HCT116 (cell line): ENCODE measurements at regions not wholly inside any gene's neighbourhood (a gene's known extent, or its start where the extent isn't known, plus 50 kb on each side); places are given as distances from the start of the nearest gene placed in this dataset.

Experiments used
- ATAC-seq: fragments of 200-7000 bp; cut with Tn5 transposase; 2 replicates; pipeline ENCODE4 v1.9.1; 2020; ENCODE audit warnings: mild to moderate bottlenecking, moderate library complexity
- BruUV-seq: library from RNA; stranded (reverse); fragments of 400-500 nt; replicated peaks from 2 replicates; lab custom pipeline; 2021; lab: Mats Ljungman, UMichigan
- CTCF ChIA-PET: fragments of 300-600 bp; sonication (Branson Sonifier 250); formaldehyde crosslinking; loops from one replicate; lab custom pipeline; 2021; ENCODE audit warnings: antibody characterized with exemption; lab: Charles Lee
- POLR2A ChIA-PET: fragments of 300-600, 350-600 bp; sonication (Branson Sonifier 250); formaldehyde crosslinking; loops from one replicate; lab custom pipeline; 2021; ENCODE audit warnings: antibody characterized with exemption; lab: Charles Lee
- RAD21 ChIA-PET, 2 experiments: fragments of 300-600 bp; sonication (Branson Sonifier 250); formaldehyde crosslinking; loops; one replicate each; lab custom pipeline; 2023; ENCODE audit warnings: low total read pairs in 2 of 2; ENCODE audit not compliant: uncharacterized antibody in 2 of 2, unreplicated experiment in 2 of 2, low non-redundant PET in 1 of 2; lab: Charles Lee
- DNase-seq: peaks from one replicate; pipeline ENCODE4 v3.0.0-alpha.2; 2010; ENCODE audit warnings: low read depth, low spot score
- H2AFZ ChIP-seq: fragments of 200-600 bp; shearing (Covaris generic), sonication (generic); 2 replicates; pipeline ENCODE4 v1.6.1; 2017; ENCODE audit warnings: low read depth, mixed run types, mixed read lengths, antibody characterized with exemption, low read length; ENCODE audit not compliant: poor library complexity, severe bottlenecking
- H3K27ac ChIP-seq: 2 replicates; pipeline ENCODE4 v1.5.1; 2012; ENCODE audit warnings: low read depth, low read length
- H3K27me3 ChIP-seq: fragments of 200-600 bp; sonication (generic); 2 replicates; pipeline ENCODE4 v1.6.1; 2016; ENCODE audit warnings: mixed run types, low read length, mixed read lengths; ENCODE audit not compliant: insufficient read depth
- H3K36me3 ChIP-seq, 2 experiments: fragments of 200-500 bp in 1 of 2; fragments of 200-600 bp in 1 of 2; sonication (Bioruptor generic) in 1 of 2; sonication (generic) in 1 of 2; 2 replicates each; pipeline versions ENCODE4 v1.5.1 to v1.6.1; 2014 to 2016; ENCODE audit warnings: low read length in 2 of 2, inconsistent platforms in 1 of 2, mixed read lengths in 1 of 2, mixed run types in 1 of 2; ENCODE audit not compliant: insufficient read depth in 2 of 2, control insufficient read depth in 1 of 2
- H3K4me1 ChIP-seq, 2 experiments: fragments of 200-600 bp in 1 of 2; sonication (generic) in 1 of 2; 2 replicates each; pipeline versions ENCODE4 v1.5.1 to v1.6.1; 2012 to 2017; ENCODE audit warnings: low read length in 2 of 2, inconsistent platforms in 1 of 2, mild to moderate bottlenecking in 1 of 2, mixed read lengths in 1 of 2, mixed run types in 1 of 2, moderate library complexity in 1 of 2; ENCODE audit not compliant: insufficient read depth in 2 of 2, control insufficient read depth in 1 of 2
- H3K4me2 ChIP-seq: fragments of 200-600 bp; sonication (generic); 2 replicates; pipeline ENCODE4 v1.6.1; 2017; ENCODE audit warnings: mixed run types, low read length, mixed read lengths
- H3K4me3 ChIP-seq, 2 experiments: fragments of 200-600 bp in 1 of 2; sonication (generic) in 1 of 2; replicated peaks in 1 of 2; 2 replicates each; pipeline ENCODE4 v1.5.1; 2011 to 2016; ENCODE audit warnings: low read length in 2 of 2, control low read depth in 1 of 2, low read depth in 1 of 2, mild to moderate bottlenecking in 1 of 2, mixed read lengths in 1 of 2, mixed run types in 1 of 2
- H3K79me2 ChIP-seq: fragments of 200-600 bp; sonication (generic); 2 replicates; pipeline ENCODE4 v1.6.1; 2017; ENCODE audit warnings: mild to moderate bottlenecking, mixed run types, low read length, moderate library complexity, mixed read lengths; ENCODE audit not compliant: insufficient read depth
- H3K9ac ChIP-seq: fragments of 200-600 bp; sonication (generic); 2 replicates; pipeline ENCODE4 v1.6.1; 2016; ENCODE audit warnings: low read length, mixed read lengths
- H3K9me2 ChIP-seq: fragments of 200-600 bp; sonication (generic), shearing (Covaris generic); 2 replicates; pipeline ENCODE4 v1.6.1; 2017; ENCODE audit warnings: mixed run types, mild to moderate bottlenecking, moderate library complexity; ENCODE audit not compliant: insufficient read depth
- H3K9me3 ChIP-seq, 2 experiments: fragments of 200-500 bp in 1 of 2; fragments of 200-600 bp in 1 of 2; sonication (Bioruptor generic) in 1 of 2; sonication (generic) in 1 of 2; 2 replicates each; pipeline ENCODE4 v1.6.1; 2014 to 2017; ENCODE audit warnings: low read length in 2 of 2, mixed read lengths in 2 of 2, inconsistent platforms in 1 of 2, low read depth in 1 of 2, mild to moderate bottlenecking in 1 of 2, mixed run types in 1 of 2, moderate library complexity in 1 of 2; ENCODE audit not compliant: control insufficient read depth in 1 of 2, insufficient read depth in 1 of 2
- H4K20me1 ChIP-seq: fragments of 200-600 bp; sonication (generic), shearing (Covaris generic); 2 replicates; pipeline ENCODE4 v1.6.1; 2017; ENCODE audit warnings: mixed run types, mild to moderate bottlenecking, moderate library complexity; ENCODE audit not compliant: insufficient read depth
- ATF3 ChIP-seq: IDR thresholded peaks from 2 replicates; pipeline ENCODE4 v1.6.1; 2012
- CBX3 ChIP-seq: IDR thresholded peaks from 2 replicates; pipeline ENCODE4 v1.6.1; 2012; ENCODE audit warnings: low read depth
- CEBPB ChIP-seq: IDR thresholded peaks from 2 replicates; pipeline ENCODE4 v1.6.1; 2012; ENCODE audit warnings: low read depth
- CTCF ChIP-seq, 3 experiments: fragments of 200-600 bp in 1 of 3; sonication (generic) in 1 of 3; IDR thresholded peaks in 2 of 3; conservative IDR thresholded peaks in 1 of 3; 2 replicates each; pipeline ENCODE4 v1.5.1; 2012 to 2017; ENCODE audit warnings: low read depth in 2 of 3, low read length in 2 of 3, antibody characterized with exemption in 1 of 3, borderline replicate concordance in 1 of 3, control low read depth in 1 of 3, mild to moderate bottlenecking in 1 of 3, mixed read lengths in 1 of 3, mixed run types in 1 of 3, moderate library complexity in 1 of 3; ENCODE audit not compliant: insufficient read depth in 1 of 3
- ELF1 ChIP-seq: IDR thresholded peaks from 2 replicates; pipeline ENCODE4 v1.6.1; 2012; ENCODE audit warnings: low read depth, borderline replicate concordance
- EZH2 ChIP-seq: fragments of 200-600 bp; sonication (generic); IDR thresholded peaks from 2 replicates; pipeline ENCODE4 v1.6.1; 2017; ENCODE audit warnings: antibody characterized with exemption, mixed run types
- EZH2phosphoT487 ChIP-seq: fragments of 200-600 bp; IDR thresholded peaks from 2 replicates; pipeline ENCODE4 v1.6.1; 2018; ENCODE audit warnings: antibody characterized with exemption, borderline replicate concordance
- JUND ChIP-seq: IDR thresholded peaks from 2 replicates; pipeline ENCODE4 v1.6.1; 2012
- SIN3A ChIP-seq: IDR thresholded peaks from 2 replicates; pipeline ENCODE4 v1.6.1; 2012; ENCODE audit warnings: low read depth
- SP1 ChIP-seq: IDR thresholded peaks from 2 replicates; pipeline ENCODE4 v1.6.1; 2012; ENCODE audit warnings: low read depth
- YY1 ChIP-seq: IDR thresholded peaks from 2 replicates; pipeline ENCODE4 v1.6.1; 2011; ENCODE audit warnings: low read length, low read depth, moderate library complexity, mild to moderate bottlenecking; ENCODE audit not compliant: insufficient replicate concordance; ENCODE audit errors: extremely low read depth
- ZFX ChIP-seq: fragments of 450-650 bp; IDR thresholded peaks from 2 replicates; pipeline ENCODE4 v1.6.1; 2017
- intact Hi-C: fragments of 100-400 bp; cut with micrococcal nuclease; formaldehyde crosslinking; loops from 2 replicates; pipeline ENCODE4 v1.10.0; 2022

- H2AFZ ChIP-seq, result no peak overlapping the region
- DNase-seq (no peak), ATAC-seq (no peak)
- ChIA-PET CTCF (no interaction called here), RAD21 (no interaction called here), POLR2A (interaction anchor here (0.7 kb wide), 1 partner anchor 239 kb away, joined by 4 read pairs; no protein-coding TSS in a partner anchor)
- no peaks in the 10 kb centered on the region for H3K4me1 ChIP-seq
- intact Hi-C loops, result no loop called here
- no peak overlapping the region for H3K4me2 ChIP-seq
- H3K9me3 ChIP-seq, result no peaks in the 10 kb centered on the region
- no peaks in the 10 kb centered on the region for H3K79me2 ChIP-seq
- TF ChIP-seq EZH2phosphoT487 (no peak), SP1 (no peak), CTCF (IDR thresholded peaks at IDR 0.05 in 2 of 3, conservative IDR thresholded peaks at IDR 0.05 in 1 of 3; ENCODE audit: borderline replicate concordance in 1 of 3, insufficient read depth in 1 of 3, low read depth in 2 of 3, low read length in 2 of 3) (no peak), CEBPB (no peak), CBX3 (no peak), EZH2 (no peak), ELF1 (no peak), ATF3 (no peak), YY1 (no peak), ZFX (no peak), JUND (no peak), SIN3A (no peak)
- H3K27me3 ChIP-seq, result no peaks in the 10 kb centered on the region
- no peak overlapping the region for H3K9ac ChIP-seq
- H4K20me1 ChIP-seq, result no peaks in the 10 kb centered on the region
- no peak overlapping the region for H3K27ac ChIP-seq
- no peaks in the 10 kb centered on the region for H3K36me3 ChIP-seq
- H3K9me2 ChIP-seq, result no peaks in the 10 kb centered on the region
- no TSS peak for BruUV-seq
- no peak overlapping the region for H3K4me3 ChIP-seq
Observed at GRCh38 chr10:30229536-30229935, 119.5 kb downstream of the MTPAP start.
